ENCODE measurements at regions not wholly inside any gene's neighbourhood (a gene's known extent, or its start where the extent isn't known, plus 50 kb on each side); places are given as distances from the start of the nearest gene placed in this dataset.

- Histone ChIP-seq H4K5ac (ENCODE audit: insufficient read length, low read depth, low read length) (no peak overlapping the region), H3K27me3 (replicated peaks in 1 of 4; ENCODE audit: control insufficient read depth in 3 of 4, extremely low read depth in 1 of 4, insufficient read depth in 3 of 4, low read length in 3 of 4) (no peaks in the 10 kb centered on the region; a peak in 1 of 7 replicates), H3K27ac (ENCODE audit: low read depth, low read length) (no peak overlapping the region), H4K91ac (replicated peaks; ENCODE audit: insufficient read length, low read length) (no peak overlapping the region), H3K79me1 (ENCODE audit: low read depth, low read length) (no peaks in the 10 kb centered on the region), H2BK5ac (ENCODE audit: low read depth, low read length) (no peak overlapping the region), H3K9me3 (ENCODE audit: insufficient read depth in 2 of 2, low read depth in 1 of 2, low read length in 1 of 2) (no peaks in the 10 kb centered on the region), H3K23ac (ENCODE audit: insufficient read length) (no peak overlapping the region), H4K20me1 (replicated peaks in 1 of 2; ENCODE audit: control insufficient read depth in 1 of 2, insufficient read depth in 2 of 2, low read length in 2 of 2) (no peaks in the 10 kb centered on the region), H3K79me2 (ENCODE audit: control insufficient read depth in 1 of 2, insufficient read depth in 2 of 2, low read length in 2 of 2) (no peaks in the 10 kb centered on the region), H2BK15ac (ENCODE audit: low read length) (no peak overlapping the region), H2BK20ac (ENCODE audit: low read length) (no peak overlapping the region), H4K8ac (ENCODE audit: extremely low read depth, insufficient read depth, low read length) (no peak overlapping the region), H3K56ac (replicated peaks; ENCODE audit: insufficient read length, low read depth, low read length) (no peak overlapping the region), H3K4me1 (replicated peaks in 1 of 4; ENCODE audit: control insufficient read depth in 3 of 4, insufficient read depth in 4 of 4, low read length in 3 of 4) (no peaks in the 10 kb centered on the region), H2AK5ac (ENCODE audit: low read depth, low read length) (no peak overlapping the region), H3K14ac (ENCODE audit: insufficient read length) (no peak overlapping the region), H2AFZ (ENCODE audit: low read length) (no peak overlapping the region), H3K18ac (ENCODE audit: extremely low read depth, low read length) (no peak overlapping the region), H3K4me2 (ENCODE audit: insufficient read depth in 1 of 2, low read depth in 2 of 2, low read length in 2 of 2) (no peak overlapping the region), H3K4me3 (ENCODE audit: extremely low read depth in 1 of 4, insufficient read depth in 2 of 4, low read depth in 3 of 4, low read length in 4 of 4) (no peak overlapping the region), H2BK12ac (ENCODE audit: low read depth, low read length) (no peak overlapping the region), H3K23me2 (ENCODE audit: low read depth, low read length) (no peaks in the 10 kb centered on the region), H3K4ac (replicated peaks; ENCODE audit: insufficient read length, low read depth, low read length) (no peak overlapping the region), H3K9ac (replicated peaks in 1 of 4; ENCODE audit: extremely low read depth in 1 of 4, low read depth in 3 of 4, low read length in 3 of 4) (no peak overlapping the region), H3K36me3 (ENCODE audit: control insufficient read depth in 2 of 4, insufficient read depth in 4 of 4, low read length in 3 of 4) (no peaks in the 10 kb centered on the region), H2BK120ac (replicated peaks; ENCODE audit: low read depth, low read length) (no peak overlapping the region)
- CTCF ChIA-PET (ENCODE audit: partially characterized antibody), result interaction anchor here (1.0 to 1.5 kb wide), 5 partner anchors 9 to 429 kb away, joined by 3 to 4 read pairs (median 3); no protein-coding TSS in a partner anchor
- no peak for FAIRE-seq
- DNase-seq (ENCODE audit: low read depth in 1 of 2, low spot score in 2 of 2), result no peak
- POLR2A ChIA-PET (ENCODE audit: partially characterized antibody), result no interaction called here
- WGBS, 2 experiments (ENCODE audit: extremely low coverage in 1 of 2, insufficient coverage in 1 of 2, insufficient read length in 1 of 2, insufficient replicate concordance in 2 of 2, low coverage in 1 of 2, low lambda C conversion rate in 2 of 2, missing lambda C conversion rate in 1 of 2), result 85% methylated on average over 4 of the region's 4 CpGs; no CpG with 5 or more reads in 1 of the 2 experiments
- TF ChIP-seq YY1 (IDR thresholded peaks at IDR 0.05; ENCODE audit: low read depth, low read length) (no peak), USF2 (IDR thresholded peaks at IDR 0.05; ENCODE audit: low read length) (no peak), CBX8 (IDR thresholded peaks at IDR 0.05; ENCODE audit: borderline replicate concordance, low read depth, low read length) (no peak), SIX5 (IDR thresholded peaks at IDR 0.05; ENCODE audit: low read depth, low read length) (no peak), E2F6 (IDR thresholded peaks at IDR 0.05) (no peak), SIRT6 (IDR thresholded peaks at IDR 0.05; ENCODE audit: low read length) (no peak), SRF (IDR thresholded peaks at IDR 0.05; ENCODE audit: low read depth, low read length) (no peak), CREB1 (IDR thresholded peaks at IDR 0.05) (no peak), POLR2A (IDR thresholded peaks at IDR 0.05; ENCODE audit: control extremely low read depth in 1 of 2, low read depth in 2 of 2, low read length in 2 of 2) (no peak), ZNF274 (IDR thresholded peaks at IDR 0.05; ENCODE audit: borderline replicate concordance, extremely low read depth, low read length) (no peak), BACH1 (IDR thresholded peaks at IDR 0.05; ENCODE audit: low read length) (no peak), KDM1A (IDR thresholded peaks at IDR 0.05; ENCODE audit: borderline replicate concordance, low read length) (no peak), EP300 (IDR thresholded peaks at IDR 0.05; ENCODE audit: borderline replicate concordance in 1 of 2, low read depth in 2 of 2, low read length in 2 of 2) (no peak)
Measured at GRCh38 chr16:77652399-77652798, 69.9 kb upstream of the NUDT7 start.

Data from H1 (cell line).